ENCODE measurements at regions not wholly inside any gene's neighbourhood (a gene's known extent, or its start where the extent isn't known, plus 50 kb on each side); places are given as distances from the start of the nearest gene placed in this dataset.

- DNase-seq (ENCODE audit: low spot score) = no peak
Observed at GRCh38 chr11:126129727-126130671, 67.3 kb upstream of the CDON start.

- no peak for DNase-seq (ENCODE audit: low spot score)
Observed at GRCh38 chr11:126127898-126128297, 65.2 kb upstream of the CDON start.

GRCh38 chr11:126127284-126127845 lies 64.7 kb upstream of the CDON start:
- no peak for DNase-seq (ENCODE audit: low spot score)

- no peak for DNase-seq (ENCODE audit: low spot score)
Observed at GRCh38 chr11:126124231-126124661, 61.6 kb upstream of the CDON start.

GRCh38 chr11:126123686-126124085 lies 61.0 kb upstream of the CDON start:
- DNase-seq (ENCODE audit: low spot score) = no peak

- DNase-seq (ENCODE audit: low spot score) = no peak
Observed at GRCh38 chr11:126122863-126123262, 60.2 kb upstream of the CDON start.

- DNase-seq (ENCODE audit: low spot score) = no peak
Observed at GRCh38 chr11:126121296-126121695, 58.6 kb upstream of the CDON start.

GRCh38 chr11:126118806-126119205 lies 56.1 kb upstream of the CDON start:
- DNase-seq (ENCODE audit: low spot score) = no peak

- DNase-seq (ENCODE audit: low spot score) = no peak
Observed at GRCh38 chr11:126115816-126116331, 53.2 kb upstream of the CDON start.

GRCh38 chr11:126115127-126115495 lies 52.4 kb upstream of the CDON start:
- peak; percentile 7 for DNase-seq (ENCODE audit: low spot score)

- DNase-seq (ENCODE audit: low spot score) = no peak
Observed at GRCh38 chr11:126114486-126115126, 51.9 kb upstream of the CDON start.

- no peak for DNase-seq (ENCODE audit: low spot score)
Observed at GRCh38 chr11:126113963-126114362, 51.3 kb upstream of the CDON start.

- DNase-seq (ENCODE audit: low spot score) = no peak
Observed at GRCh38 chr11:126113515-126113957, 50.9 kb upstream of the CDON start.

- DNase-seq (ENCODE audit: low spot score) = no peak
Observed at GRCh38 chr11:126113012-126113411, 50.3 kb upstream of the CDON start.

- DNase-seq (ENCODE audit: low spot score) = no peak
Observed at GRCh38 chr11:126112547-126112946, 49.9 kb upstream of the CDON start.
